GM23248 (cell line): ENCODE measurements at regions not wholly inside any gene's neighbourhood (a gene's known extent, or its start where the extent isn't known, plus 50 kb on each side); places are given as distances from the start of the nearest gene placed in this dataset.
"Not testable (repeated sequence)": the region's sequence is repeated elsewhere in the genome, so short reads cannot be mapped to it uniquely, and the experiment has no call there.

Experiments used
- DNase-seq: peaks from one replicate; pipeline ENCODE4 v3.0.0-alpha.2; 2015
- H2AFZ ChIP-seq: fragments of 200-600 bp; sonication (generic); 2 replicates; pipeline ENCODE4 v1.6.1; 2016; ENCODE audit warnings: antibody characterized with exemption
- H3F3A ChIP-seq: fragments of 200-600 bp; sonication (generic); 2 replicates; pipeline ENCODE4 v1.6.1; 2016; ENCODE audit warnings: mild to moderate bottlenecking, antibody characterized with exemption, mixed run types; ENCODE audit not compliant: insufficient read depth
- H3K27ac ChIP-seq: fragments of 200-600 bp; sonication (generic); 2 replicates; pipeline ENCODE4 v1.5.1; 2016; ENCODE audit warnings: mild to moderate bottlenecking
- H3K27me3 ChIP-seq: fragments of 200-600 bp; sonication (generic); replicated peaks from 2 replicates; pipeline ENCODE4 v1.6.1; 2016; ENCODE audit warnings: mild to moderate bottlenecking; ENCODE audit not compliant: insufficient read depth
- H3K36me3 ChIP-seq: fragments of 200-600 bp; sonication (generic); 2 replicates; pipeline ENCODE4 v1.6.1; 2016; ENCODE audit warnings: low read depth, mild to moderate bottlenecking
- H3K4me1 ChIP-seq: fragments of 200-600 bp; sonication (generic); 2 replicates; pipeline ENCODE4 v1.6.1; 2016; ENCODE audit warnings: mild to moderate bottlenecking; ENCODE audit not compliant: insufficient read depth
- H3K4me2 ChIP-seq: fragments of 200-600 bp; sonication (generic); one replicate; pipeline ENCODE4 v1.6.1; 2016; ENCODE audit warnings: mild to moderate bottlenecking; ENCODE audit not compliant: unreplicated experiment
- H3K4me3 ChIP-seq: fragments of 200-600 bp; sonication (generic); 2 replicates; pipeline ENCODE4 v1.5.1; 2016; ENCODE audit warnings: mild to moderate bottlenecking
- H3K79me2 ChIP-seq: fragments of 200-600 bp; sonication (generic); 2 replicates; pipeline ENCODE4 v1.6.1; 2016; ENCODE audit warnings: mild to moderate bottlenecking; ENCODE audit not compliant: insufficient read depth
- H3K9ac ChIP-seq: fragments of 200-600 bp; sonication (generic); 2 replicates; pipeline ENCODE4 v1.6.1; 2016; ENCODE audit warnings: mild to moderate bottlenecking
- H3K9me2 ChIP-seq: fragments of 200-600 bp; sonication (generic); 2 replicates; pipeline ENCODE4 v1.6.1; 2016; ENCODE audit warnings: mixed run types, mild to moderate bottlenecking, moderate library complexity; ENCODE audit not compliant: insufficient read depth
- H3K9me3 ChIP-seq: fragments of 200-600 bp; sonication (generic); one replicate; pipeline ENCODE4 v1.6.1; 2017; ENCODE audit warnings: low read depth
- H4K20me1 ChIP-seq: fragments of 200-600 bp; sonication (generic); 2 replicates; pipeline ENCODE4 v1.6.0; 2016; ENCODE audit not compliant: insufficient read depth
- EZH2 ChIP-seq: fragments of 200-600 bp; sonication (generic); IDR thresholded peaks from 2 replicates; pipeline ENCODE4 v1.6.1; 2018; ENCODE audit warnings: antibody characterized with exemption, mild to moderate bottlenecking; ENCODE audit not compliant: insufficient read depth, poor library complexity, severe bottlenecking
- EZH2phosphoT487 ChIP-seq: fragments of 200-600 bp; sonication (generic); IDR thresholded peaks from 2 replicates; pipeline ENCODE4 v1.6.1; 2018; ENCODE audit warnings: antibody characterized with exemption, moderate library complexity, mild to moderate bottlenecking, low read depth; ENCODE audit not compliant: insufficient read depth
- WGBS, 2 experiments: methylation state at CpG; one replicate each; pipeline ENCODE4 v1.1.6; 2015 to 2017; ENCODE audit warnings: low lambda C conversion rate in 2 of 2, low coverage in 1 of 2; ENCODE audit errors: missing lambda C conversion rate in 2 of 2; 5-methylcytosine and 5-hydroxymethylcytosine counted together
- in situ Hi-C: fragments of 300-500 bp; cut with MboI; formaldehyde crosslinking; loops from 2 replicates; pipeline ENCODE4 v1.15.0; 2020

GRCh38 chr4:19155568-19155967 lies 1096.1 kb upstream of the SLIT2 start:
- whole genome bisulfite sequencing, 2 experiments, result 54 to 63% methylated on average over 1 of the region's 1 CpG

GRCh38 chr4:19154267-19154666 lies 1097.4 kb upstream of the SLIT2 start:
- H3K79me2 ChIP-seq, H4K20me1 ChIP-seq, in situ Hi-C loops, H3K4me1 ChIP-seq, H3K36me3 ChIP-seq, H3K4me3 ChIP-seq, H3K9me3 ChIP-seq, H3K9me2 ChIP-seq, H3F3A ChIP-seq, H3K27me3 ChIP-seq, H3K4me2 ChIP-seq, H3K9ac ChIP-seq, H3K27ac ChIP-seq, H2AFZ ChIP-seq, DNase-seq: not testable (repeated sequence)
- 51 to 53% methylated on average over 5 of the region's 5 CpGs for WGBS, 2 experiments

More at GRCh38 chr4:19155568-19155967, 1096.1 kb upstream of the SLIT2 start:
- no peaks in the 10 kb centered on the region for H3F3A ChIP-seq
- H3K4me1 ChIP-seq, result no peaks in the 10 kb centered on the region
- no peaks in the 10 kb centered on the region for H3K79me2 ChIP-seq
- H3K4me2 ChIP-seq, result no peak overlapping the region
- no peak overlapping the region for H3K4me3 ChIP-seq
- DNase-seq, result no peak
- 0 out of 2 replicates have a peak, but pooled peaks cover 2% of the 10 kb centered on the region for H3K9me2 ChIP-seq
- no peak overlapping the region for H3K27ac ChIP-seq
- H3K27me3 ChIP-seq, result no peaks in the 10 kb centered on the region; the same call in 1 of the 2 replicates
- H4K20me1 ChIP-seq, result no peaks in the 10 kb centered on the region
- in situ Hi-C loops, result no loop called here
- H2AFZ ChIP-seq, result no peak overlapping the region
- H3K9me3 ChIP-seq, result no peaks in the 10 kb centered on the region
- no peaks in the 10 kb centered on the region for H3K36me3 ChIP-seq
- no peak overlapping the region for H3K9ac ChIP-seq
- TF ChIP-seq EZH2phosphoT487 (no peak), EZH2 (no peak)

GRCh38 chr4:19152264-19152663 lies 1099.4 kb upstream of the SLIT2 start:
- WGBS, 2 experiments, result 16 to 28% methylated on average over 2 of the region's 2 CpGs

DNA sequence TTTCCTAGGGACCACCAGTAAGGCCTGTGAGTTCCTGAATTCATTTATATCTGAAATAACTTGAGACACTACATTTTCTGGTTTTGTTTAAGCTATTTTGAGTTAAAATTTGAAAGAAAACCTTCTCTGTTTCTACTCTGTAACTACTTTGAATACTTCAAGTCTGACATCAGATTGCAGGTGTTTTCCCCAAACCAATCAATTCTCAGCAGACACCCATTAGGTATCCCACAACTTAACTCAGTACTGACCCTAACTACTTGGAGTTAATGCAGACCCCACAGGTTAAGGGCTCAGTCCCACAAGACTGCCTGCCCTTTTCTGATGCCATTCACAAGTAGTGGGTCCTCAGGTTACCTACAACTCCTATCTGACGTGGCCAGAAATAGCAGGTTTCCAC lies 1100.0 kb upstream of the SLIT2 start:
- no peak for DNase-seq
- H3K27ac ChIP-seq, result no peak overlapping the region
- no peaks in the 10 kb centered on the region for H3K4me1 ChIP-seq
- H3K79me2 ChIP-seq, result no peaks in the 10 kb centered on the region
- no peak overlapping the region for H3K4me2 ChIP-seq
- in situ Hi-C loops, result no loop called here
- H4K20me1 ChIP-seq, result no peaks in the 10 kb centered on the region
- no peaks in the 10 kb centered on the region for H3K36me3 ChIP-seq
- no peak overlapping the region for H3K4me3 ChIP-seq
- no peak for TF ChIP-seq EZH2phosphoT487
- no peak for TF ChIP-seq EZH2
- 0 out of 2 replicates have a peak, but pooled peaks cover 1% of the 10 kb centered on the region for H3K27me3 ChIP-seq
- H2AFZ ChIP-seq, result no peak overlapping the region
- H3K9me3 ChIP-seq, result no peaks in the 10 kb centered on the region
- H3F3A ChIP-seq, result no peaks in the 10 kb centered on the region
- no peaks in the 10 kb centered on the region for H3K9me2 ChIP-seq
- 19 to 29% methylated on average over 1 of the region's 1 CpG for WGBS, 2 experiments
- no peak overlapping the region for H3K9ac ChIP-seq

More at GRCh38 chr4:19152264-19152663, 1099.4 kb upstream of the SLIT2 start:
- no peaks in the 10 kb centered on the region for H3K4me1 ChIP-seq
- TF ChIP-seq EZH2phosphoT487, result no peak
- TF ChIP-seq EZH2, result no peak
- no peak overlapping the region for H3K4me3 ChIP-seq
- no peaks in the 10 kb centered on the region for H3K36me3 ChIP-seq
- no peaks in the 10 kb centered on the region for H3K27me3 ChIP-seq
- H3F3A ChIP-seq, result no peaks in the 10 kb centered on the region
- H2AFZ ChIP-seq, result no peak overlapping the region
- H4K20me1 ChIP-seq, result no peaks in the 10 kb centered on the region
- H3K79me2 ChIP-seq, result no peaks in the 10 kb centered on the region
- no peak overlapping the region for H3K4me2 ChIP-seq
- H3K9ac ChIP-seq, result no peak overlapping the region
- no peak for DNase-seq
- in situ Hi-C loops, result no loop called here
- H3K9me2 ChIP-seq, result no peaks in the 10 kb centered on the region
- H3K9me3 ChIP-seq, result no peaks in the 10 kb centered on the region
- no peak overlapping the region for H3K27ac ChIP-seq

DNA sequence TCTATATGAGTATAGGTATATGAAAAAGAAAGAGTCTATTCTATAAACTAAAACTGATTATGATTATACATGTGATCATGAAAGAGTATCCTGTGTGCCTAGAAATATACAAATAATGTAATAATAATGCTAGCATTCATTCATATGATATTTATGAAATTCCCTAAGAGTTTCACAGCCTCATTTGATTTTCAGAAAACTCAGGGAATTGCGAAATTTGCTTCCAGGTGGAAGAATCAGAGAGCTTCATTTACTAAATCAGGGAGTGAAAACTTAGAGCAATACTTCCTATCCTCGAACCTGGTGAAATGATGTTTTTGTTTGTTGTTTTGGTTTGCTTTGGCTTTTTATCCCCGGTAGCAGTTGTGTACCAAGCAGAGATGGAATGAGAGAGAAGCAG lies 1105.7 kb upstream of the SLIT2 start:
- in situ Hi-C loops, result no loop called here
- Histone ChIP-seq H3K9ac (no peak overlapping the region), H3K27ac (no peak overlapping the region)

More for the DNA sequence above, 1105.7 kb upstream of the SLIT2 start:
- Histone ChIP-seq H2AFZ (no peak overlapping the region), H3K9me3 (no peaks in the 10 kb centered on the region), H3K27me3 (0 out of 2 replicates have a peak, but pooled peaks cover 12% of the 10 kb centered on the region), H3K9me2 (no peaks in the 10 kb centered on the region), H3K79me2 (no peaks in the 10 kb centered on the region), H4K20me1 (no peaks in the 10 kb centered on the region), H3K4me1 (no peaks in the 10 kb centered on the region), H3F3A (no peaks in the 10 kb centered on the region), H3K4me2 (no peak overlapping the region), H3K36me3 (no peaks in the 10 kb centered on the region), H3K4me3 (no peak overlapping the region)
- 17 to 21% methylated on average over 3 of the region's 3 CpGs for WGBS, 2 experiments
- TF ChIP-seq EZH2phosphoT487 (no peak), EZH2 (no peak)
- DNase-seq, result no peak
